H1 (cell line): ENCODE measurements at regions not wholly inside any gene's neighbourhood (a gene's known extent, or its start where the extent isn't known, plus 50 kb on each side); places are given as distances from the start of the nearest gene placed in this dataset.

Experiments
- CTCF ChIA-PET: fragments of 300-600 bp; sonication (Branson Sonifier 250); formaldehyde crosslinking; loops from one replicate; lab custom pipeline; 2021; ENCODE audit not compliant: partially characterized antibody; lab: Charles Lee
- POLR2A ChIA-PET: fragments of 300-600 bp; sonication (Branson Sonifier 250); formaldehyde crosslinking; loops from one replicate; lab custom pipeline; 2021; ENCODE audit warnings: inconsistent platforms; ENCODE audit not compliant: partially characterized antibody; lab: Charles Lee
- DNase-seq, 2 experiments: peaks; one replicate each; pipeline versions ENCODE4 v3.0.0 to v3.0.0-alpha.2; 2010 to 2022; ENCODE audit warnings: low spot score in 2 of 2, low read depth in 1 of 2, mixed read lengths in 1 of 2
- FAIRE-seq: peaks from 2 replicates; lab custom pipeline; 2011; peaks lifted over from hg19 to GRCh38; lab: Jason Lieb, UNC
- H2AFZ ChIP-seq: 2 replicates; pipeline ENCODE4 v1.8.1; 2012; ENCODE audit warnings: low read length, inconsistent platforms
- H2AK5ac ChIP-seq: 2 replicates; pipeline ENCODE4 v1.6.1; 2013; ENCODE audit warnings: low read depth, low read length
- H2BK120ac ChIP-seq: replicated peaks from 2 replicates; pipeline ENCODE3; 2013; ENCODE audit warnings: low read depth, low read length, inconsistent platforms
- H2BK12ac ChIP-seq: 2 replicates; pipeline ENCODE4 v1.6.1; 2013; ENCODE audit warnings: low read depth, low read length
- H2BK15ac ChIP-seq: 2 replicates; pipeline ENCODE4 v1.6.1; 2013; ENCODE audit warnings: low read length
- H2BK20ac ChIP-seq: 2 replicates; pipeline ENCODE4 v1.6.1; 2013; ENCODE audit warnings: low read length
- H2BK5ac ChIP-seq: 2 replicates; pipeline ENCODE4 v1.6.1; 2013; ENCODE audit warnings: low read depth, low read length
- H3K14ac ChIP-seq: 2 replicates; pipeline ENCODE4 v1.6.1; 2013; ENCODE audit warnings: inconsistent platforms; ENCODE audit not compliant: insufficient read length
- H3K18ac ChIP-seq: 2 replicates; pipeline ENCODE4 v1.6.1; 2013; ENCODE audit warnings: low read length; ENCODE audit errors: extremely low read depth
- H3K23ac ChIP-seq: 2 replicates; pipeline ENCODE4 v1.6.1; 2013; ENCODE audit warnings: inconsistent platforms; ENCODE audit not compliant: insufficient read length
- H3K23me2 ChIP-seq: 2 replicates; pipeline ENCODE4 v1.6.1; 2013; ENCODE audit warnings: low read depth, low read length
- H3K27ac ChIP-seq: 2 replicates; pipeline ENCODE4 v1.6.1; 2011; ENCODE audit warnings: low read depth, low read length, inconsistent platforms
- H3K27me3 ChIP-seq, 4 experiments: replicated peaks in 1 of 4; 1 replicate in 1 of 4; 2 replicates in 3 of 4; pipeline versions ENCODE4 v1.6.1 to v1.8.1; 2011 to 2013; ENCODE audit warnings: low read length in 3 of 4, mild to moderate bottlenecking in 3 of 4, inconsistent platforms in 2 of 4, mixed read lengths in 2 of 4, moderate library complexity in 1 of 4; ENCODE audit not compliant: control insufficient read depth in 3 of 4, insufficient read depth in 3 of 4; ENCODE audit errors: extremely low read depth in 1 of 4
- H3K36me3 ChIP-seq, 4 experiments: 2 replicates each; pipeline versions ENCODE4 v1.6.1 to v1.8.1; 2011 to 2013; ENCODE audit warnings: mild to moderate bottlenecking in 4 of 4, low read length in 3 of 4, moderate library complexity in 2 of 4, control low read depth in 1 of 4, inconsistent platforms in 1 of 4; ENCODE audit not compliant: insufficient read depth in 4 of 4, control insufficient read depth in 2 of 4
- H3K4ac ChIP-seq: replicated peaks from 2 replicates; pipeline ENCODE3; 2013; ENCODE audit warnings: low read length, low read depth, mixed read lengths, inconsistent platforms; ENCODE audit not compliant: insufficient read length
- H3K4me1 ChIP-seq, 4 experiments: replicated peaks in 1 of 4; 1 replicate in 1 of 4; 2 replicates in 3 of 4; pipeline versions ENCODE4 v1.6.1 to v1.8.1; 2011 to 2013; ENCODE audit warnings: low read length in 3 of 4, inconsistent platforms in 2 of 4, mixed read lengths in 1 of 4; ENCODE audit not compliant: insufficient read depth in 4 of 4, control insufficient read depth in 3 of 4
- H3K4me2 ChIP-seq, 2 experiments: 2 replicates each; pipeline versions ENCODE4 v1.6.1 to v1.8.1; 2011 to 2013; ENCODE audit warnings: low read depth in 2 of 2, low read length in 2 of 2, control low read depth in 1 of 2, inconsistent platforms in 1 of 2, mild to moderate bottlenecking in 1 of 2; ENCODE audit not compliant: insufficient read depth in 1 of 2
- H3K4me3 ChIP-seq, 4 experiments: fragments of 200-600, 300-600 bp in 1 of 4; sonication (generic), shearing (Covaris generic), sonication (Bioruptor Twin) in 1 of 4; 2 replicates each; pipeline versions ENCODE4 v1.5.1 to v1.8.1; 2011 to 2016; ENCODE audit warnings: low read length in 4 of 4, low read depth in 3 of 4, control low read depth in 2 of 4, inconsistent platforms in 2 of 4, mild to moderate bottlenecking in 2 of 4, mixed read lengths in 1 of 4, moderate library complexity in 1 of 4; ENCODE audit not compliant: insufficient read depth in 2 of 4; ENCODE audit errors: extremely low read depth in 1 of 4
- H3K56ac ChIP-seq: replicated peaks from 2 replicates; pipeline ENCODE3; 2013; ENCODE audit warnings: low read depth, mild to moderate bottlenecking, mixed read lengths, low read length, inconsistent platforms; ENCODE audit not compliant: insufficient read length
- H3K79me1 ChIP-seq: 2 replicates; pipeline ENCODE4 v1.6.1; 2013; ENCODE audit warnings: low read depth, low read length, control low read depth
- H3K79me2 ChIP-seq, 2 experiments: 2 replicates each; pipeline versions ENCODE4 v1.6.1 to v1.8.1; 2012 to 2013; ENCODE audit warnings: low read length in 2 of 2, mild to moderate bottlenecking in 2 of 2, inconsistent platforms in 1 of 2; ENCODE audit not compliant: insufficient read depth in 2 of 2, control insufficient read depth in 1 of 2
- H3K9ac ChIP-seq, 4 experiments: replicated peaks in 1 of 4; 1 replicate in 1 of 4; 2 replicates in 3 of 4; pipeline versions ENCODE4 v1.6.1 to v1.8.1; 2011 to 2013; ENCODE audit warnings: low read depth in 3 of 4, low read length in 3 of 4, control low read depth in 2 of 4, mild to moderate bottlenecking in 2 of 4, moderate library complexity in 2 of 4, inconsistent platforms in 1 of 4; ENCODE audit errors: extremely low read depth in 1 of 4
- H3K9me3 ChIP-seq, 2 experiments: 2 replicates each; pipeline versions ENCODE4 v1.6.1 to v1.8.1; 2012 to 2013; ENCODE audit warnings: mild to moderate bottlenecking in 2 of 2, moderate library complexity in 2 of 2, control low read depth in 1 of 2, inconsistent platforms in 1 of 2, low read depth in 1 of 2, low read length in 1 of 2, mixed read lengths in 1 of 2; ENCODE audit not compliant: insufficient read depth in 2 of 2
- H4K20me1 ChIP-seq, 2 experiments: replicated peaks in 1 of 2; 2 replicates each; pipeline versions ENCODE3 to v1.8.1; 2011 to 2013; ENCODE audit warnings: inconsistent platforms in 2 of 2, low read length in 2 of 2, mild to moderate bottlenecking in 1 of 2; ENCODE audit not compliant: insufficient read depth in 2 of 2, control insufficient read depth in 1 of 2
- H4K5ac ChIP-seq: 2 replicates; pipeline ENCODE4 v1.6.1; 2013; ENCODE audit warnings: low read length, low read depth, mixed read lengths, inconsistent platforms; ENCODE audit not compliant: insufficient read length
- H4K8ac ChIP-seq: 2 replicates; pipeline ENCODE4 v1.8.0; 2013; ENCODE audit warnings: mild to moderate bottlenecking, moderate library complexity, low read length, inconsistent platforms; ENCODE audit not compliant: insufficient read depth; ENCODE audit errors: extremely low read depth
- H4K91ac ChIP-seq: replicated peaks from 2 replicates; pipeline ENCODE3; 2013; ENCODE audit warnings: low read length, mixed read lengths, inconsistent platforms; ENCODE audit not compliant: insufficient read length
- CTBP2 ChIP-seq: IDR thresholded peaks from 2 replicates; pipeline ENCODE4 v1.7.0; 2011; ENCODE audit warnings: borderline replicate concordance, mild to moderate bottlenecking, moderate library complexity, mixed read lengths, low read length; ENCODE audit not compliant: insufficient read depth, insufficient read length
- HDAC2 ChIP-seq, 2 experiments: fragments of 300-600 bp in 1 of 2; sonication (generic) in 1 of 2; IDR thresholded peaks; 2 replicates each; pipeline ENCODE4 v1.6.1; 2011 to 2012; ENCODE audit warnings: low read depth in 2 of 2, low read length in 2 of 2, mild to moderate bottlenecking in 2 of 2, moderate library complexity in 2 of 2, borderline replicate concordance in 1 of 2, inconsistent platforms in 1 of 2
- HDAC6 ChIP-seq: IDR thresholded peaks from one replicate; pipeline ENCODE4 v1.7.1; 2012; ENCODE audit warnings: low read depth, mild to moderate bottlenecking, inconsistent platforms, low read length, moderate library complexity
- TAF7 ChIP-seq: optimal IDR thresholded peaks from 2 replicates; pipeline ENCODE3; 2011; ENCODE audit warnings: low read depth, mild to moderate bottlenecking, inconsistent platforms, low read length, moderate library complexity, borderline replicate concordance
- WGBS, 2 experiments: shearing (Covaris generic) in 1 of 2; methylation state at CpG; one replicate each; pipeline versions ENCODE4 v1.1.6 to v1.1.7; 2013 to 2015; ENCODE audit warnings: low lambda C conversion rate in 2 of 2, mixed read lengths in 2 of 2, inconsistent platforms in 1 of 2, low coverage in 1 of 2, missing lambda C conversion rate in 1 of 2; ENCODE audit not compliant: insufficient replicate concordance in 2 of 2, insufficient coverage in 1 of 2, insufficient read length in 1 of 2; ENCODE audit errors: extremely low coverage in 1 of 2, missing lambda C conversion rate in 1 of 2; 5-methylcytosine and 5-hydroxymethylcytosine counted together

DNA sequence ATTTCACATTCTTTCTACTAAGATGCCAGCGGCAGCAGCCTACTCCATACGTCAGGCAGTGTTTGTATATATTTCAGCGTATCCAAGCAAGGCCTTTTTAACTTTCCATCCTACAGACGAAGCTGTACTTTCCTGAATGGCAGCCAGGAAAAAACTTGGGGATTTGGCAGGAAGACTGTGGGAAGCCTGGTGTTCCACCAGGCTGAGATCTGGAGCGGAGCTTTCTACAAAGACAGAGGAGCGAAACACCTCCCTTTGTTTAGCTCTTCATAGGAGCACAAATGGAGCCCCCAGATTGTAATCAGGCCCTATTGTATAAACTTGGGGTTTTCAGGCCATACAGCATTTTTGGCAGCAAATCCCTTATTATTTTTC lies 143.8 kb downstream of the TES start:
- no peak overlapping the region for H3K56ac ChIP-seq
- no peaks in the 10 kb centered on the region for H3K36me3 ChIP-seq
- H3K18ac ChIP-seq: no peak overlapping the region
- no peaks in the 10 kb centered on the region for H3K79me1 ChIP-seq
- no peak overlapping the region for H2AK5ac ChIP-seq
- H2BK15ac ChIP-seq: no peak overlapping the region
- TF ChIP-seq HDAC6: no peak
- no peak for TF ChIP-seq HDAC2 (IDR thresholded peaks at IDR 0.05; ENCODE audit: borderline replicate concordance in 1 of 2, low read depth in 2 of 2, low read length in 2 of 2)
- no peak for TF ChIP-seq CTBP2
- no peak for TF ChIP-seq TAF7
- POLR2A ChIA-PET: no interaction called here
- no peak overlapping the region for H3K27ac ChIP-seq
- H3K27me3 ChIP-seq: no peaks in the 10 kb centered on the region; a peak in 1 of 7 replicates
- no peak for FAIRE-seq
- no peak overlapping the region for H3K4me2 ChIP-seq
- H2BK12ac ChIP-seq: no peak overlapping the region
- no peak overlapping the region for H3K14ac ChIP-seq
- H3K23ac ChIP-seq: no peak overlapping the region
- H2BK120ac ChIP-seq: no peak overlapping the region
- 91% methylated on average over 6 of the region's 6 CpGs; no CpG with 5 or more reads in 1 of the 2 experiments for WGBS, 2 experiments
- no peak overlapping the region for H2BK5ac ChIP-seq
- no peak overlapping the region for H2BK20ac ChIP-seq
- DNase-seq: no peak
- no peak overlapping the region for H3K4me3 ChIP-seq
- no peaks in the 10 kb centered on the region for H3K79me2 ChIP-seq
- H3K23me2 ChIP-seq: no peaks in the 10 kb centered on the region
- H4K8ac ChIP-seq: no peak overlapping the region
- CTCF ChIA-PET: interaction anchor here (0.9 to 1.0 kb wide), 2 partner anchors 94 to 234 kb away, joined by 3 to 4 read pairs; no protein-coding TSS in a partner anchor
- H3K9ac ChIP-seq: no peak overlapping the region
- H4K5ac ChIP-seq: no peak overlapping the region
- H3K4me1 ChIP-seq: peaks cover 0 to 5% (median 0%) of the 10 kb centered on the region in 4 experiments; a peak in 1 of 7 replicates
- H3K4ac ChIP-seq: no peak overlapping the region
- no peak overlapping the region for H4K91ac ChIP-seq
- H3K9me3 ChIP-seq: no peaks in the 10 kb centered on the region
- H2AFZ ChIP-seq: no peak overlapping the region
- H4K20me1 ChIP-seq: no peaks in the 10 kb centered on the region
